OCI-LY1 (cell line): ENCODE measurements at regions not wholly inside any gene's neighbourhood (a gene's known extent, or its start where the extent isn't known, plus 50 kb on each side); places are given as distances from the start of the nearest gene placed in this dataset.

ENCODE experiments used
- H2AFZ ChIP-seq: fragments of 200-600 bp; sonication (generic), shearing (Covaris generic); 2 replicates; pipeline ENCODE4 v1.6.0; 2014; ENCODE audit warnings: antibody characterized with exemption, mild to moderate bottlenecking, low read length
- H3F3A ChIP-seq: fragments of 200-600 bp; sonication (generic), shearing (Covaris generic); 2 replicates; pipeline ENCODE4 v1.6.0; 2014; ENCODE audit warnings: mild to moderate bottlenecking, antibody characterized with exemption, low read length, moderate library complexity; ENCODE audit not compliant: insufficient read depth
- H3K27ac ChIP-seq: fragments of 200-600 bp; sonication (generic); 2 replicates; pipeline ENCODE4 v1.5.1; 2014; ENCODE audit warnings: low read length, mixed run types, mild to moderate bottlenecking, low read depth; ENCODE audit not compliant: poor library complexity, severe bottlenecking
- H3K27me3 ChIP-seq: fragments of 200-600 bp; sonication (generic); 2 replicates; pipeline ENCODE4 v1.6.0; 2014; ENCODE audit warnings: antibody characterized with exemption, mild to moderate bottlenecking, low read length, moderate library complexity; ENCODE audit not compliant: insufficient read depth
- H3K36me3 ChIP-seq: fragments of 200-600 bp; sonication (generic); 2 replicates; pipeline ENCODE4 v1.6.1; 2014; ENCODE audit warnings: mild to moderate bottlenecking, antibody characterized with exemption, low read length, moderate library complexity, mixed read lengths; ENCODE audit not compliant: insufficient read depth
- H3K4me1 ChIP-seq: fragments of 200-600 bp; sonication (generic); 2 replicates; pipeline ENCODE4 v1.5.1; 2014; ENCODE audit warnings: mild to moderate bottlenecking, low read length, moderate library complexity; ENCODE audit not compliant: insufficient read depth, severe bottlenecking
- H3K4me2 ChIP-seq: fragments of 200-600 bp; sonication (generic), shearing (Covaris generic); 2 replicates; pipeline ENCODE4 v1.6.1; 2014; ENCODE audit warnings: low read length
- H3K4me3 ChIP-seq: fragments of 200-600 bp; sonication (generic); 2 replicates; pipeline ENCODE4 v1.5.1; 2014; ENCODE audit warnings: low read length, low read depth, mild to moderate bottlenecking, mixed read lengths; ENCODE audit not compliant: poor library complexity, severe bottlenecking
- H3K79me2 ChIP-seq: fragments of 200-600 bp; shearing (Covaris generic); 2 replicates; pipeline ENCODE4 v1.6.1; 2016; ENCODE audit warnings: mixed run types, low read length, mixed read lengths; ENCODE audit not compliant: insufficient read depth
- H3K9ac ChIP-seq: fragments of 200-600 bp; sonication (generic), shearing (Covaris generic); 2 replicates; pipeline ENCODE4 v1.6.1; 2014; ENCODE audit warnings: mild to moderate bottlenecking, low read length, mixed read lengths
- H3K9me2 ChIP-seq: fragments of 200-600 bp; sonication (generic), shearing (Covaris generic); 2 replicates; pipeline ENCODE4 v1.6.1; 2014; ENCODE audit warnings: low read depth, mild to moderate bottlenecking, low read length, mixed read lengths
- H3K9me3 ChIP-seq: fragments of 200-600 bp; shearing (Covaris generic); 2 replicates; pipeline ENCODE4 v1.6.1; 2014; ENCODE audit warnings: low read length, mixed read lengths
- H4K20me1 ChIP-seq: fragments of 200-600 bp; sonication (generic), shearing (Covaris generic); 2 replicates; pipeline ENCODE4 v1.6.0; 2016; ENCODE audit warnings: mild to moderate bottlenecking, low read length; ENCODE audit not compliant: insufficient read depth
- CTCF ChIP-seq: fragments of 200-600 bp; sonication (generic), shearing (Covaris generic); IDR thresholded peaks from 2 replicates; pipeline ENCODE4 v1.5.1; 2017; ENCODE audit warnings: mild to moderate bottlenecking, antibody characterized with exemption, low read length, moderate library complexity, mixed read lengths
- EZH2 ChIP-seq: fragments of 200-600 bp; sonication (generic), shearing (Covaris generic); IDR thresholded peaks from 2 replicates; pipeline ENCODE4 v1.8.0; 2017; ENCODE audit warnings: borderline replicate concordance, mixed run types, mild to moderate bottlenecking, antibody characterized with exemption, low read length, moderate library complexity, mixed read lengths

DNA sequence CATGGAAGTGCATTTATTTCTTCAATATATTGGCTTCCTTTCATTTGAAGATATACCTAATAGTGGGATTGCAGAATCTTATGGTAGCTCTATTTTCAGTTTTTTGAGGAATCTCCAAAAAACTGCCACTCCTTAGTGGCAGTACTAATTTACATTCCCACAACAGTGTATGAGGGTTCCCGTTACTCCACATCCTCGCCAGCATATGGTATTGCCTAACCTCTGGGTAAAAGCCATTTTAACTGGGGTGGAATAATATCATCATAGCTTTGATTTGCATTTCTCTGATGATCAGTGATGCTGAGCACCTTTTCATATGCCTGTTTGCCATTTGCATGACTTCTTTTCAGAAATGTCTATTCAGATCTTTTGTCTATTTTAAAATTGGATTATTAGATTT is 471.9 kb upstream of the UBE2E3 start:
- Histone ChIP-seq H3K9ac (no peak overlapping the region), H2AFZ (no peak overlapping the region), H3K9me3 (no peaks in the 10 kb centered on the region), H3K36me3 (no peaks in the 10 kb centered on the region), H3K79me2 (no peaks in the 10 kb centered on the region), H3K4me3 (no peak overlapping the region), H3K4me2 (no peak overlapping the region), H3K9me2 (no peaks in the 10 kb centered on the region), H3K4me1 (no peaks in the 10 kb centered on the region), H4K20me1 (no peaks in the 10 kb centered on the region), H3K27ac (no peak overlapping the region), H3F3A (no peaks in the 10 kb centered on the region), H3K27me3 (no peaks in the 10 kb centered on the region)
- TF ChIP-seq EZH2 (no peak), CTCF (no peak)

DNA sequence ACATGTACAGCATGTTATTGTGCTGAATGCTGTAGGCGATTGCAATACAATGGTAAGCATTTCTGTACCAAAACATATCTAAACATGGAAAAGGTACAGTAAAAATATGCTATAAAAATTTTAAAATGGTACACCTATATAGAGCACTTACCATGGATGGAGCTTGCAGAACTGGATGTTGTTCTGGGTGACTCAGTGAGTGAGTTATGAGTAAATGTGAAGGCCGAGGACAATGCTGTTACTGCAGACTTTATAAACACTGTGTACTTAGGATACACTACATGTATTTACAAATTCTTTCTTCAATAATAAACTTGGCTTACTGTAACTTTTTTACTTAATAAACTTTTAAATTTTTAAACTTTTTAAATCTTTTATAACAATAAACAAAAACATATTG is 473.4 kb upstream of the UBE2E3 start:
- no peak overlapping the region for H2AFZ ChIP-seq
- no peaks in the 10 kb centered on the region for H3F3A ChIP-seq
- H3K27me3 ChIP-seq = no peaks in the 10 kb centered on the region
- no peaks in the 10 kb centered on the region for H3K9me3 ChIP-seq
- H3K9ac ChIP-seq = no peak overlapping the region
- no peaks in the 10 kb centered on the region for H4K20me1 ChIP-seq
- H3K79me2 ChIP-seq = no peaks in the 10 kb centered on the region
- H3K27ac ChIP-seq = no peak overlapping the region
- H3K4me1 ChIP-seq = no peaks in the 10 kb centered on the region
- no peak for TF ChIP-seq CTCF
- no peak for TF ChIP-seq EZH2
- H3K4me3 ChIP-seq = no peak overlapping the region
- H3K9me2 ChIP-seq = no peaks in the 10 kb centered on the region
- H3K36me3 ChIP-seq = no peaks in the 10 kb centered on the region
- H3K4me2 ChIP-seq = no peak overlapping the region

GRCh38 chr2:180505203-180505602 is 475.2 kb upstream of the UBE2E3 start:
- TF ChIP-seq CTCF (no peak), EZH2 (no peak)
- H3K4me2 ChIP-seq = no peak overlapping the region
- H3K27me3 ChIP-seq = no peaks in the 10 kb centered on the region
- no peaks in the 10 kb centered on the region for H3K36me3 ChIP-seq
- no peaks in the 10 kb centered on the region for H3K4me1 ChIP-seq
- no peaks in the 10 kb centered on the region for H3K79me2 ChIP-seq
- no peak overlapping the region for H3K4me3 ChIP-seq
- H3K9me2 ChIP-seq = no peaks in the 10 kb centered on the region
- H3K9ac ChIP-seq = no peak overlapping the region
- no peak overlapping the region for H2AFZ ChIP-seq
- no peaks in the 10 kb centered on the region for H3K9me3 ChIP-seq
- H3F3A ChIP-seq = no peaks in the 10 kb centered on the region
- no peak overlapping the region for H3K27ac ChIP-seq
- H4K20me1 ChIP-seq = no peaks in the 10 kb centered on the region
